GM12878 (cell line): ENCODE measurements at regions not wholly inside any gene's neighbourhood (a gene's known extent, or its start where the extent isn't known, plus 50 kb on each side); places are given as distances from the start of the nearest gene placed in this dataset.

Experiments
- ATAC-seq: fragments of 200-7000 bp; cut with Tn5 transposase; 3 replicates; pipeline ENCODE4 v1.9.1; 2020; ENCODE audit warnings: mild to moderate bottlenecking, moderate library complexity
- BruUV-seq: library from RNA; stranded (reverse); fragments of 400-500 nt; replicated peaks from 2 replicates; lab custom pipeline; 2021; lab: Mats Ljungman, UMichigan
- CTCF ChIA-PET: fragments of 300-600 bp; sonication (Branson Sonifier 250); formaldehyde crosslinking; extraction: SDS; loops from one replicate; lab custom pipeline; 2021; ENCODE audit warnings: inconsistent platforms; lab: Yijun Ruan, JAX
- POLR2A ChIA-PET: fragments of 350-600 bp; formaldehyde crosslinking; extraction: SDS; loops from one replicate; lab custom pipeline; 2021; ENCODE audit warnings: inconsistent platforms; lab: Charles Lee
- RAD21 ChIA-PET: fragments of 300-600 bp; sonication (Branson Sonifier 250); formaldehyde crosslinking; loops from one replicate; lab custom pipeline; 2023; ENCODE audit warnings: antibody characterized with exemption; ENCODE audit not compliant: unreplicated experiment; lab: Charles Lee
- SMC1A ChIA-PET: fragments of 300-600 bp; sonication (Branson Sonifier 250); formaldehyde crosslinking; loops from one replicate; lab custom pipeline; 2023; ENCODE audit not compliant: unreplicated experiment, uncharacterized antibody; lab: Charles Lee
- DNase-seq: peaks from one replicate; pipeline ENCODE4 v3.0.0-alpha.2; 2011; ENCODE audit warnings: low read depth, low spot score
- FAIRE-seq: peaks from 3 replicates; lab custom pipeline; 2011; peaks lifted over from hg19 to GRCh38; lab: Jason Lieb, UNC
- H2AFZ ChIP-seq: 2 replicates; pipeline ENCODE4 v1.6.0; 2011; ENCODE audit warnings: low read depth, low read length, control low read depth; ENCODE audit not compliant: control insufficient read depth
- H3K27ac ChIP-seq: 2 replicates; pipeline ENCODE4 v1.5.1; 2011; ENCODE audit warnings: control low read depth; ENCODE audit not compliant: control insufficient read depth, insufficient read depth
- H3K27me3 ChIP-seq, 2 experiments: replicated peaks in 1 of 2; 2 replicates each; pipeline versions ENCODE4 v1.6.0 to v1.6.1; 2011; ENCODE audit warnings: low read length in 1 of 2; ENCODE audit not compliant: control insufficient read depth in 2 of 2, insufficient read depth in 2 of 2
- H3K36me3 ChIP-seq, 2 experiments: 2 replicates each; pipeline ENCODE4 v1.5.1; 2011; ENCODE audit warnings: low read length in 1 of 2; ENCODE audit not compliant: control insufficient read depth in 2 of 2, insufficient read depth in 2 of 2
- H3K4me1 ChIP-seq: 2 replicates; pipeline ENCODE4 v1.6.1; 2011; ENCODE audit warnings: mild to moderate bottlenecking, low read length, moderate library complexity, mixed read lengths; ENCODE audit not compliant: control insufficient read depth, insufficient read depth
- H3K4me2 ChIP-seq: 2 replicates; pipeline ENCODE4 v1.6.0; 2011; ENCODE audit warnings: control low read depth; ENCODE audit not compliant: control insufficient read depth, insufficient read depth
- H3K4me3 ChIP-seq: fragments of 200-600 bp; sonication (generic); 2 replicates; pipeline ENCODE4 v1.5.1; 2016
- H3K79me2 ChIP-seq: 2 replicates; pipeline ENCODE4 v1.6.0; 2011; ENCODE audit warnings: low read length; ENCODE audit not compliant: control insufficient read depth, insufficient read depth
- H3K9ac ChIP-seq: 2 replicates; pipeline ENCODE4 v1.8.0; 2011; ENCODE audit warnings: low read length, control low read depth, mixed read lengths; ENCODE audit not compliant: control insufficient read depth, insufficient read depth
- H3K9me3 ChIP-seq: replicated peaks from 3 replicates; pipeline ENCODE4 v1.5.1; 2011; ENCODE audit warnings: mild to moderate bottlenecking, low read length; ENCODE audit not compliant: control insufficient read depth, insufficient read depth
- H4K20me1 ChIP-seq: 2 replicates; pipeline ENCODE4 v1.6.0; 2011; ENCODE audit not compliant: control insufficient read depth, insufficient read depth
- CBFB ChIP-seq: IDR thresholded peaks from 2 replicates; pipeline ENCODE4 v1.6.1; 2016; ENCODE audit warnings: antibody characterized with exemption, low read depth
- CEBPB ChIP-seq, 2 experiments: fragments of 150-350 bp in 1 of 2; IDR thresholded peaks; 2 replicates each; pipeline ENCODE4 v1.6.1; 2012 to 2014; ENCODE audit warnings: low read depth in 2 of 2, low read length in 2 of 2, borderline replicate concordance in 1 of 2, inconsistent platforms in 1 of 2
- MEF2A ChIP-seq: IDR thresholded peaks from 2 replicates; pipeline ENCODE4 v1.6.1; 2011; ENCODE audit warnings: low read depth, mild to moderate bottlenecking, low read length, moderate library complexity; ENCODE audit not compliant: insufficient read depth
- RUNX3 ChIP-seq: IDR thresholded peaks from 2 replicates; pipeline ENCODE4 v1.6.1; 2012; ENCODE audit warnings: low read length, inconsistent platforms
- STAT3 ChIP-seq: IDR thresholded peaks from 2 replicates; pipeline ENCODE4 v1.6.1; 2011; ENCODE audit warnings: low read depth, low read length, improper control_type of control experiment
- TAF1 ChIP-seq: IDR thresholded peaks from 2 replicates; pipeline ENCODE4 v1.6.1; 2011; ENCODE audit warnings: mild to moderate bottlenecking, low read depth, low read length, borderline replicate concordance
- WGBS: methylation state at CpG from one replicate; pipeline ENCODE4 v1.1.6; 2016; ENCODE audit warnings: low lambda C conversion rate; ENCODE audit not compliant: insufficient replicate concordance, insufficient coverage; ENCODE audit errors: missing lambda C conversion rate; 5-methylcytosine and 5-hydroxymethylcytosine counted together
- in situ Hi-C: fragments of 300-500 bp; cut with MboI; formaldehyde crosslinking; loops from 9 replicates; pipeline ENCODE4 v1.14.3; 2018; ENCODE audit warnings: mixed read lengths
- intact Hi-C: fragments of 100-400 bp; cut with micrococcal nuclease; formaldehyde crosslinking; loops from one replicate; pipeline ENCODE4 v1.14.2; 2022; ENCODE audit not compliant: unreplicated experiment
- TF ChIP-seq, protein P1 (sequence below): fragments of 450-650 bp; formaldehyde crosslinking; IDR thresholded peaks from 2 replicates; pipeline ENCODE4 v1.4.0; 2022; ENCODE audit warnings: mild to moderate bottlenecking, moderate library complexity
- TF ChIP-seq, protein P2 (sequence below): fragments of 450-650 bp; conservative IDR thresholded peaks from 2 replicates; pipeline ENCODE4 v1.6.1; 2017; ENCODE audit warnings: mild to moderate bottlenecking, moderate library complexity
- TF ChIP-seq, protein P3 (sequence below): fragments of 450-650 bp; IDR thresholded peaks from 2 replicates; pipeline ENCODE4 v1.6.1; 2017; ENCODE audit warnings: mild to moderate bottlenecking
- TF ChIP-seq, protein P4 (sequence below): IDR thresholded peaks from 2 replicates; pipeline ENCODE4 v1.6.1; 2012; ENCODE audit warnings: improper control_type of control experiment, low read depth, low read length; ENCODE audit not compliant: insufficient replicate concordance

DNA sequence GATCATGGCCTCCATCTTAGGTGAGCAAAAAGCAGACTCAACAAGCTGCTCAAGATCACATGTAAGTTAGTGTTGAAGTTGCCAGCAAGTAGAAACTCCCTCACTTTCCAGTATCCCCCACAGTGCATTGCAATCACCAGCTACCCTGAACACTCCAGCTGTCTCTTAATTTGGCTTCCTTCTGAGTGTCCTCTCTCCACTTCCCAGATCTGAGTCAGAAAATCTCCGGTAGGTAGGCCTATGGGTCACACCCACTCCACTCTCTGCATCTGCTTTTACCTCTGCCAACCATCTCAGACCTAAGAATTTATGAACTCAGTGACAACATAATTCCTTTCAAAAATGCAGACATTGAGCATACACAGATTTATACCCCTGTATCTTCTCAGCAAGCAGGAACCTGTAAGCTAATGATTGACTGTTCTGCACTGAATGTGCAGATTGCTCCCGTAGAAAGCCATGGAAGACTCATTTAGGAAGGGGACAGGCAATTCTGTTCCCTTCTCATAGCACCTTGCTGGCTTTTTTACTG, 656.9 kb downstream of the EPHA4 start (continued):
- TF ChIP-seq STAT3 = no peak
- TF ChIP-seq, protein P1, sequence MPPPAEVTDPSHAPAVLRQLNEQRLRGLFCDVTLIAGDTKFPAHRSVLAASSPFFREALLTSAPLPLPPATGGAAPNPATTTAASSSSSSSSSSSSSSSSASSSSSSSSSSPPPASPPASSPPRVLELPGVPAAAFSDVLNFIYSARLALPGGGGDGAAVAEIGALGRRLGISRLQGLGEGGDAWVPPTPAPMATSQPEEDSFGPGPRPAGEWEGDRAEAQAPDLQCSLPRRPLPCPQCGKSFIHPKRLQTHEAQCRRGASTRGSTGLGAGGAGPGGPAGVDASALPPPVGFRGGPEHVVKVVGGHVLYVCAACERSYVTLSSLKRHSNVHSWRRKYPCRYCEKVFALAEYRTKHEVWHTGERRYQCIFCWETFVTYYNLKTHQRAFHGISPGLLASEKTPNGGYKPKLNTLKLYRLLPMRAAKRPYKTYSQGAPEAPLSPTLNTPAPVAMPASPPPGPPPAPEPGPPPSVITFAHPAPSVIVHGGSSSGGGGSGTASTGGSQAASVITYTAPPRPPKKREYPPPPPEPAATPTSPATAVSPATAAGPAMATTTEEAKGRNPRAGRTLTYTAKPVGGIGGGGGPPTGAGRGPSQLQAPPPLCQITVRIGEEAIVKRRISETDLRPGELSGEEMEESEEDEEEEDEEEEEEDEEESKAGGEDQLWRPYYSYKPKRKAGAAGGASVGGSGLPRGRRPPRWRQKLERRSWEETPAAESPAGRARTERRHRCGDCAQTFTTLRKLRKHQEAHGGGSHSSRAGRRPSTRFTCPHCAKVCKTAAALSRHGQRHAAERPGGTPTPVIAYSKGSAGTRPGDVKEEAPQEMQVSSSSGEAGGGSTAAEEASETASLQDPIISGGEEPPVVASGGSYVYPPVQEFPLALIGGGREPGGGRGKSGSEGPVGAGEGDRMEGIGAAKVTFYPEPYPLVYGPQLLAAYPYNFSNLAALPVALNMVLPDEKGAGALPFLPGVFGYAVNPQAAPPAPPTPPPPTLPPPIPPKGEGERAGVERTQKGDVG (CRISPR knock-in tag) = no peak
- TF ChIP-seq CEBPB (IDR thresholded peaks at IDR 0.05; ENCODE audit: borderline replicate concordance in 1 of 2, low read depth in 2 of 2, low read length in 2 of 2) = no peak
- no peak for TF ChIP-seq RUNX3

DNA sequence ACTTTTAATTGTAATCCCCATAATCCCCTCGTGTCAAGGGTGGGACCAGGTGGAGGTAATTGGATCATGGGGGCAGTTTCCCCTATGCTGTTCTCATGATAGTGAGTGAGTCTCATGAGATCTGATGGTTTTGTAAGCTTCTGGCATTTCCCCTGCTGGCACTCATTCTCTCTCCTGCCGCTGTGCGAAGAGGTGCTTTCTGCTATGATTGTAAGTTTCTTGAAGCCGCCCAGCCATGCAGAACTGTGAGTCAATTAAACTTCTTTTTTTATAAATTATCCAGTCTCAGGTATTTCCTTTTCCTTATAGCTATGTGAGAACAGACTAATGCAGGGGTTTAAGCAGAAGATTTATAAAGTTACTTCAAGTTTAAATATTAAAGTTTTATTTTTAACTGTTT, 655.2 kb downstream of the EPHA4 start:
- SMC1A ChIA-PET = no interaction called here
- H2AFZ ChIP-seq = no peak overlapping the region
- no peaks in the 10 kb centered on the region for H3K36me3 ChIP-seq
- H3K9ac ChIP-seq = no peak overlapping the region
- H3K79me2 ChIP-seq = no peaks in the 10 kb centered on the region
- no peak overlapping the region for H3K4me2 ChIP-seq
- intact Hi-C loops = no loop called here
- POLR2A ChIA-PET = no interaction called here
- no peaks in the 10 kb centered on the region for H3K9me3 ChIP-seq
- FAIRE-seq (no peak), DNase-seq (no peak), ATAC-seq (no peak)
- no peak overlapping the region for H3K27ac ChIP-seq
- H3K4me3 ChIP-seq = no peak overlapping the region
- H3K27me3 ChIP-seq = no peaks in the 10 kb centered on the region
- no peaks in the 10 kb centered on the region for H4K20me1 ChIP-seq
- RAD21 ChIA-PET = no interaction called here
- H3K4me1 ChIP-seq = no peaks in the 10 kb centered on the region
- in situ Hi-C loops = no loop called here
- BruUV-seq = no TSS peak
- CTCF ChIA-PET = interaction anchor here (0.6 kb wide), 1 partner anchor 639 kb away, joined by 3 read pairs; no protein-coding TSS in a partner anchor
- 17% methylated on average over 4 of the region's 4 CpGs for WGBS
- TF ChIP-seq, protein P2, sequence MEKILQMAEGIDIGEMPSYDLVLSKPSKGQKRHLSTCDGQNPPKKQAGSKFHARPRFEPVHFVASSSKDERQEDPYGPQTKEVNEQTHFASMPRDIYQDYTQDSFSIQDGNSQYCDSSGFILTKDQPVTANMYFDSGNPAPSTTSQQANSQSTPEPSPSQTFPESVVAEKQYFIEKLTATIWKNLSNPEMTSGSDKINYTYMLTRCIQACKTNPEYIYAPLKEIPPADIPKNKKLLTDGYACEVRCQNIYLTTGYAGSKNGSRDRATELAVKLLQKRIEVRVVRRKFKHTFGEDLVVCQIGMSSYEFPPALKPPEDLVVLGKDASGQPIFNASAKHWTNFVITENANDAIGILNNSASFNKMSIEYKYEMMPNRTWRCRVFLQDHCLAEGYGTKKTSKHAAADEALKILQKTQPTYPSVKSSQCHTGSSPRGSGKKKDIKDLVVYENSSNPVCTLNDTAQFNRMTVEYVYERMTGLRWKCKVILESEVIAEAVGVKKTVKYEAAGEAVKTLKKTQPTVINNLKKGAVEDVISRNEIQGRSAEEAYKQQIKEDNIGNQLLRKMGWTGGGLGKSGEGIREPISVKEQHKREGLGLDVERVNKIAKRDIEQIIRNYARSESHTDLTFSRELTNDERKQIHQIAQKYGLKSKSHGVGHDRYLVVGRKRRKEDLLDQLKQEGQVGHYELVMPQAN = no peak
- no peak for TF ChIP-seq CBFB
- TF ChIP-seq, protein P3, sequence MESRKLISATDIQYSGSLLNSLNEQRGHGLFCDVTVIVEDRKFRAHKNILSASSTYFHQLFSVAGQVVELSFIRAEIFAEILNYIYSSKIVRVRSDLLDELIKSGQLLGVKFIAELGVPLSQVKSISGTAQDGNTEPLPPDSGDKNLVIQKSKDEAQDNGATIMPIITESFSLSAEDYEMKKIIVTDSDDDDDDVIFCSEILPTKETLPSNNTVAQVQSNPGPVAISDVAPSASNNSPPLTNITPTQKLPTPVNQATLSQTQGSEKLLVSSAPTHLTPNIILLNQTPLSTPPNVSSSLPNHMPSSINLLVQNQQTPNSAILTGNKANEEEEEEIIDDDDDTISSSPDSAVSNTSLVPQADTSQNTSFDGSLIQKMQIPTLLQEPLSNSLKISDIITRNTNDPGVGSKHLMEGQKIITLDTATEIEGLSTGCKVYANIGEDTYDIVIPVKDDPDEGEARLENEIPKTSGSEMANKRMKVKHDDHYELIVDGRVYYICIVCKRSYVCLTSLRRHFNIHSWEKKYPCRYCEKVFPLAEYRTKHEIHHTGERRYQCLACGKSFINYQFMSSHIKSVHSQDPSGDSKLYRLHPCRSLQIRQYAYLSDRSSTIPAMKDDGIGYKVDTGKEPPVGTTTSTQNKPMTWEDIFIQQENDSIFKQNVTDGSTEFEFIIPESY = no peak
- no peak for TF ChIP-seq TAF1
- TF ChIP-seq, protein P4, sequence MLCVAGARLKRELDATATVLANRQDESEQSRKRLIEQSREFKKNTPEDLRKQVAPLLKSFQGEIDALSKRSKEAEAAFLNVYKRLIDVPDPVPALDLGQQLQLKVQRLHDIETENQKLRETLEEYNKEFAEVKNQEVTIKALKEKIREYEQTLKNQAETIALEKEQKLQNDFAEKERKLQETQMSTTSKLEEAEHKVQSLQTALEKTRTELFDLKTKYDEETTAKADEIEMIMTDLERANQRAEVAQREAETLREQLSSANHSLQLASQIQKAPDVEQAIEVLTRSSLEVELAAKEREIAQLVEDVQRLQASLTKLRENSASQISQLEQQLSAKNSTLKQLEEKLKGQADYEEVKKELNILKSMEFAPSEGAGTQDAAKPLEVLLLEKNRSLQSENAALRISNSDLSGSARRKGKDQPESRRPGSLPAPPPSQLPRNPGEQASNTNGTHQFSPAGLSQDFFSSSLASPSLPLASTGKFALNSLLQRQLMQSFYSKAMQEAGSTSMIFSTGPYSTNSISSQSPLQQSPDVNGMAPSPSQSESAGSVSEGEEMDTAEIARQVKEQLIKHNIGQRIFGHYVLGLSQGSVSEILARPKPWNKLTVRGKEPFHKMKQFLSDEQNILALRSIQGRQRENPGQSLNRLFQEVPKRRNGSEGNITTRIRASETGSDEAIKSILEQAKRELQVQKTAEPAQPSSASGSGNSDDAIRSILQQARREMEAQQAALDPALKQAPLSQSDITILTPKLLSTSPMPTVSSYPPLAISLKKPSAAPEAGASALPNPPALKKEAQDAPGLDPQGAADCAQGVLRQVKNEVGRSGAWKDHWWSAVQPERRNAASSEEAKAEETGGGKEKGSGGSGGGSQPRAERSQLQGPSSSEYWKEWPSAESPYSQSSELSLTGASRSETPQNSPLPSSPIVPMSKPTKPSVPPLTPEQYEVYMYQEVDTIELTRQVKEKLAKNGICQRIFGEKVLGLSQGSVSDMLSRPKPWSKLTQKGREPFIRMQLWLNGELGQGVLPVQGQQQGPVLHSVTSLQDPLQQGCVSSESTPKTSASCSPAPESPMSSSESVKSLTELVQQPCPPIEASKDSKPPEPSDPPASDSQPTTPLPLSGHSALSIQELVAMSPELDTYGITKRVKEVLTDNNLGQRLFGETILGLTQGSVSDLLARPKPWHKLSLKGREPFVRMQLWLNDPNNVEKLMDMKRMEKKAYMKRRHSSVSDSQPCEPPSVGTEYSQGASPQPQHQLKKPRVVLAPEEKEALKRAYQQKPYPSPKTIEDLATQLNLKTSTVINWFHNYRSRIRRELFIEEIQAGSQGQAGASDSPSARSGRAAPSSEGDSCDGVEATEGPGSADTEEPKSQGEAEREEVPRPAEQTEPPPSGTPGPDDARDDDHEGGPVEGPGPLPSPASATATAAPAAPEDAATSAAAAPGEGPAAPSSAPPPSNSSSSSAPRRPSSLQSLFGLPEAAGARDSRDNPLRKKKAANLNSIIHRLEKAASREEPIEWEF = no peak
- TF ChIP-seq MEF2A = no peak
